ENCODE measurements at regions not wholly inside any gene's neighbourhood (a gene's known extent, or its start where the extent isn't known, plus 50 kb on each side); places are given as distances from the start of the nearest gene placed in this dataset.
"Not testable (repeated sequence)": the region's sequence is repeated elsewhere in the genome, so short reads cannot be mapped to it uniquely, and the experiment has no call there.

GRCh38 chr13:76307142-76307541, 579.1 kb downstream of the KCTD12 start:
- no peak overlapping the region for H3K27ac ChIP-seq (ENCODE audit: low read depth, low read length)
- 49 to 57% (median 55%) methylated on average over 4 of the region's 4 CpGs for WGBS, 3 donors

DNA sequence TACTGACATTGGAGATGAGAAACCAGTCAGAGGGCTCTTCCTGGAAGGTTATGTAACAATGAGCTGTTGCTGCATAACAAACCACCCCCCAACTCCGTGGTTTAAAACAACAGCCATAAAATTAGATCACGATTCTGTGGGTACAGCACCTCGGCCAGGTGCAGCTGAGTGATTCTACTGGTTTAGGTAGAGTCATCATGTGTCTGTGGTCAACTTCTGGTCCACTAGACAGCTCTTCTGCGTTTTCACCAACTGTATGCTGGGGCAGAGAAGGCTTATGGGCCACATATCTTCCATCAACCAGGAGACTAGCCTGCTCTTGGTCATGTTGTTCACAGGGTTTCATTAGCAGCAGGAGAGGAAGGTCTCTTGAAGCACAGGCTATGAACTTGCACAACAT, 585.5 kb downstream of the KCTD12 start:
- H3K27ac ChIP-seq (ENCODE audit: low read depth, low read length): no peak overlapping the region
- 69 to 83% (median 81%) methylated on average over 4 of the region's 4 CpGs for WGBS, 3 donors

DNA sequence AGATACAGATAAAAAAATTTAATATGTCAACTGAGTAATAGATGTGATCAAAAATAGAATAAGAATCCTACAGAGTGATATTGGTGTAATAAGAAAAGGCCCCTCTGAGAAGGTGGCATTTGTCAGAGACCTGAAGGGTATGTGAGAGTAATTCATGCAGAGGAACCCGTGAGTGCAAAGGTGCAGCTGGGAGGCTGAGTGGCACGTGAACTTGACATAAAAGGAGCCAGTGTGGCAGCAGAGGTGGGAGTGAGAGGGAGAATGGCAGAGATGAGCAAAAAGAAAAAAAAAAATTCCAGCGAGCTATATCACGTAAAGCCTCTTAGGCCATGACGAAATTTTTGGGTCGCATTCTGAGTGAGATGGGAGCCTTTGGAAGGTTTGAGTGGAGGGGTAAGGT, 588.9 kb downstream of the KCTD12 start:
- no peak overlapping the region for H3K27ac ChIP-seq (ENCODE audit: low read depth, low read length)
- WGBS, 3 donors: 86 to 95% (median 95%) methylated on average over 6 of the region's 6 CpGs

DNA sequence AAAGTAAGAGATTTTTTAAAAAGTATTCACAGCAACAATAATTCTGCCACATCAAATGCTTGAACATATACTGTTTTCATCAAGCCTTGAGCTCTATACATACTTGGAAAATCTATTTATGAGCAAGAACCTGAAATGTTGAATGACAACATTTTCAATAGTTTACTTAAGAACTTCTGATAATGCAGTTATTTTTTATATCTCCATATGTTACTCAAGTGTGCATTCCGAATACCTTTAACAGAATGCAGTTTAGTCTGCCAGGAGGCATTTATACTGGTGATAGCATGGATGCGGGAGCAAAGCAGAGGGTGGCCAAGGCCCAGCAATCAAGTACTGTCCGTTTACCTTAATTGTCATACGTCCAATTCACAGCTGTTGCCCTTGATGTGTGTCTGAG, 589.5 kb downstream of the KCTD12 start:
- WGBS, 3 donors: 75 to 91% (median 88%) methylated on average over 4 of the region's 4 CpGs
- H3K27ac ChIP-seq (ENCODE audit: low read depth, low read length): no peak overlapping the region

GRCh38 chr13:76295020-76295419, 591.2 kb downstream of the KCTD12 start:
- WGBS, 3 donors: 94 to 97% (median 96%) methylated on average over 25 of the region's 25 CpGs

DNA sequence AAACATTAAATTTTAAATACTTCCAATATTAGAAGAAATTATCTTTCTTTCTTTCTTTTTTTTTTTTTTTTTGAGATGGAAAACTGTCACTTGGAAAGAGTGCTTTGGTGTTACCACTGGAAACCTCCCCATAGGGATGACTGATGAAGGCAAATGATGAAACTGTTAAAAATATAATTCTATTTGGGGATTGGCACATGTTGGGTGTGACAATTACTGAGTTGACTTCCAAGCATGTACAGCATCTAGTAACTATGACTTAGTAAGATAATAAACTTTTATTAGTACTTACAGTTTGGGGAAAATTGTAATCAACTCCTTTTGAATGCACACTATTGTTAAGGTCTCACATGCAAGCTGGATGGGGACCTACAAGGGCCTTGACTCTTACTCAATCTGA, 592.5 kb downstream of the KCTD12 start:
- no peak overlapping the region for H3K27ac ChIP-seq (ENCODE audit: low read depth, low read length)

More at GRCh38 chr13:76295020-76295419, 591.2 kb downstream of the KCTD12 start:
- H3K27ac ChIP-seq (ENCODE audit: low read depth, low read length): not testable (repeated sequence)

DNA sequence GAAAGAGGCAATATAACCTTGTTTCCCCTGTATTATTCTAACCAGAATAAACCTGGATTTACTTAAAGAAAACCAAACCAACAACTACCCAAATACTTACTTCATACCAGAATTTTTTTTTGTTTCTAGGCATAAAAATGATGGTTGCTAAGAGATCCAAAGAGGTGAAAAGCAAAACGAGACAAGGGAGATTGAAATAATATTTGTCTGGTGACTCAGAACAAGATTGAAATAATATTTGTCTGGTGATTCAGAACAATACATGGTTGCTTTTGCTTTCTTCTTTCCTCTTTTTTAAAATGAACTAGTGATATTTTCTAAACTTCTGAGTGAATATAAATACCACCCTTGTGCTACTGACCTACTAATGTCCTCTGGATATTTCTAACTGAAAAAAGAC, 592.9 kb downstream of the KCTD12 start:
- no peak overlapping the region for H3K27ac ChIP-seq (ENCODE audit: low read depth, low read length)
- WGBS, 3 donors: 31 to 42% (median 33%) methylated on average over 1 of the region's 1 CpG

DNA sequence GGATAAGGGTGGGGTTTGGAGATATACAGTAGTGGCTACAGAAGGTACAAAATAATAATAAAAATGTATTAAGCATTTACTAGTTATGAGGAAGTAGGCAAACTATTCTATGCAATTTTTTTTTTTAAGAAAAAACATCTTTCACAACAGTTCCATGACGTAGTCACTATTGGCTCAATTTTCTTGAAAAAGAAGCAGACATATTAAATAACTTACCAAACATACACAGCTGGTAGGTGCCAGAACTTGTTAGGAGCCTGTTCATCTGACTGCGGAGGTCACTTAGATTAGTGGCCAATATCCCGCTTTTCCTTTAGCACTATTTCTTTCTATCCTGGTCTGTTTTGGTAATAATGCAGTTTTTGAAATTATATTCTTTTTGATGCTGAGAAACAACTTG, 593.5 kb downstream of the KCTD12 start:
- 89 to 92% (median 90%) methylated on average over 3 of the region's 3 CpGs for WGBS, 3 donors
- H3K27ac ChIP-seq (ENCODE audit: low read depth, low read length): no peak overlapping the region

- 81 to 87% (median 84%) methylated on average over 3 of the region's 3 CpGs for WGBS, 3 donors
- H3K27ac ChIP-seq (ENCODE audit: low read depth, low read length): no peak overlapping the region
Measured at GRCh38 chr13:76292031-76292430, 594.2 kb downstream of the KCTD12 start.

DNA sequence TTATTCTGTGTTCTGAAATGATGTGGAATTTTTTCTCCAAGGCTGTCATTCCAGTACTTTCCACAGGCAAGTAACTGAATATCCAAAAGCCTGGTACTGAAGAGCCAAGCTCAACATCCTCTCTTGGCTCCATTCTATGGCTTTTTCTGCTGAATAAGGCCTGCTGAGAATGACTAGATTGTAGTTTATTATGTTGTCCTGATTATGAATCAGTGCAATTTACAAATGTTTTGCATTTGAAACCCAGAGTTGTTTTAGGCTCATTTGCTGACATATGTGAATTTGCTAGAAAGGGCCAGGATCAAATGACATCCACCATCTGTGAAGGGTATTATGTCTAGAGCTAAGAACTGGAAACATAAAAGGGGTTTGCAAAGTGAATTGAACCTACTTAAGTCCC, 596.6 kb downstream of the KCTD12 start:
- H3K27ac ChIP-seq (ENCODE audit: low read depth, low read length): no peak overlapping the region

DNA sequence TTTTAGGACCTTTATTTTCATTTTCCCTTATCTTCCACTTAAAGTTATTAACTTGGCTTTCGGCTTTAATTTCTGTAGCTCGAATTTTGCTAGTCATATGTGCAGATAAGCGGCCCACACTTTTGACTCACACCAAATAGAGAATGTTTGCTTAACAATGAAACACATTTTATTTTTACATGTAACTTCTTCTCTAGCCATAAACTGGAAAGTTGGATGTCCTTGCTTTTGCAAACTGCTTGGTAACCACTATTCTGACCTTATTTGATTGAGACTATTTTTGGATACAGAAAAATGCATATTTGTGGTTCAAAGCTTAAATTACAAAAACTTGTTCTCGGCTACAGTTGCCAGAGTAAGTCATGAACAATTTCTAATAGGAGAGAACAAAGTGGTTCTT, 600.0 kb downstream of the KCTD12 start:
- H3K27ac ChIP-seq (ENCODE audit: low read depth, low read length): no peak overlapping the region
- WGBS, 3 donors: 64 to 73% (median 66%) methylated on average over 4 of the region's 4 CpGs

DNA sequence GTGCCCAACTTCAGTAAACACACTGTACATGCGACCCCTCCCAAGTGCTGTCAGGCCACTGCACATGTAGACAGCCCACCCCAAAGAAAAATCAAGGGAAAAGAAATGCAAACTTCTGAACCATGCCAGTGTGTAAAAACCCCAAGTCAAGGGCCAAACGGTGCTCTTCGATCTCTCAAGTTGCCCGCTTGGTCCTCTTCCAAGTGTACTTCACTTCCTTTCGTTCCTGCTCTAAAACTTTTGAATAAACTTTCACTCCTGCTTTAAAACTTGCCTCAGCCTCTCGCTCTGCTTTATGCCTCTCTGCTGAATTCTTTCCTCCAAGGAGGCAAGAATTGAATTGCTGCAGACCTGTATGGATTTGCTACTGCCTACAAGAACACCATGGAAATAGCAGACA, 600.7 kb downstream of the KCTD12 start:
- H3K27ac ChIP-seq (ENCODE audit: low read depth, low read length): no peak overlapping the region
- WGBS, 3 donors: 89 to 92% (median 91%) methylated on average over 6 of the region's 6 CpGs

DNA sequence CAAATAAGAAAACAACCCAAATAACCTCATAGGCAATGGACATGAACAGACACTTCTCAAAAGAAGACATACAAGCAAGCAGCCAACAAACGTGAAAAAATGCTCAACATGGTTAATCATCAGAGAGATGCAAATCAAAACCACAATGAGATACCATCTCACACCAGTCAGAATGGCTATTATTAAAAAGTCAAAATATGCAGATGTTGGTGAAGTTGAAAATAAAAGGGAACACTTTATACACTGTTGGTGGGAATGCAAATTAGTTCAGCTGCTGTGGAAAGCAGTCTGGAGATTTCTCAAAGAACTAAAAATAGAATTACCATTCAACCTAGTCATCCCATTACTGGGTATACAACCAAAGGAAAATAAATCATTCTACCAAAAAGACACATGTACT, 606.4 kb downstream of the KCTD12 start:
- H3K27ac ChIP-seq (ENCODE audit: low read depth, low read length): not testable (repeated sequence)
- WGBS, 3 donors: 35 to 63% (median 63%) methylated on average over 1 of the region's 1 CpG

GRCh38 chr13:76271728-76272232, 614.4 kb downstream of the KCTD12 start:
- WGBS, 3 donors: 71 to 93% (median 91%) methylated on average over 2 of the region's 2 CpGs
- H3K27ac ChIP-seq (ENCODE audit: low read depth, low read length): no peak overlapping the region

DNA sequence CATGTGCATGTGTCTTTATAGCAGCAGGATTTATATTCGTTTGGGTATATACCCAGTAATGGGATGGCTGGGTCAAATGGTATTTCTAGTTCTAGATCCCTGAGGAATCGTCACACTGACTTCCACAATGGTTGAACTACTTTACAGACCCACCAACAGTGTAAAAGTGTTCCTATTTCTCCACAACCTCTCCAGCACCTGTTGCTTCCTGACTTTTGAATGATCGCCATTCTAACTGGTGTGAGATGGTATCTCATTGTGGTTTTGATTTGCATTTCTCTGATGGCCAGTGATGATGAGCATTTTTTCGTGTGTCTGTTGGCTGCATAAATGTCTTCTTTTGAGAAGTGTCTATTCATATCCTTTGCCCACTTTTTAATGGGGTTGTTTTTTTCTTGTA, 617.9 kb downstream of the KCTD12 start:
- WGBS, 3 donors: 77 to 90% (median 81%) methylated on average over 4 of the region's 4 CpGs
- not testable (repeated sequence) for H3K27ac ChIP-seq (ENCODE audit: low read depth, low read length)

GRCh38 chr13:76267216-76267615, 619.0 kb downstream of the KCTD12 start:
- 73 to 80% (median 77%) methylated on average over 3 of the region's 3 CpGs for WGBS, 3 donors
- no peak overlapping the region for H3K27ac ChIP-seq (ENCODE audit: low read depth, low read length)

DNA sequence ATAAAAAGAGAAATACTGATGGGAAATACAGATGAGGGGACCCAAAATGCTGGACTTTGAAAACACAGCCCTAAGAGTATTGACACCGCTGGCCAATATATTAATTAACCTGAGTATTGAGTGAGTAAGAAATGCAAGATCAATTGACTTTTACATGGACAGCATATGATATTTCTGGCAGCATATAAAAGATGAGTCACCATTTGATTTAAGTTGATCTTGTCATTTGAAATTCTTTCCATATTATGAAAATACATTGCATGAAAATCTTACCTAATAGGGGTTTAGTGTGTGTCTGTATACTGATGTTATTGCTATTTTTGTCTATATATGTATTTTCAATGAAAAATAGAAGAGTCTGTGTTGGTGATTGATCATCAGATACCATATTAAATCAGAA, 619.6 kb downstream of the KCTD12 start:
- WGBS, 3 donors: 39 to 97% (median 94%) methylated on average over 1 of the region's 1 CpG
- H3K27ac ChIP-seq (ENCODE audit: low read depth, low read length): no peak overlapping the region

DNA sequence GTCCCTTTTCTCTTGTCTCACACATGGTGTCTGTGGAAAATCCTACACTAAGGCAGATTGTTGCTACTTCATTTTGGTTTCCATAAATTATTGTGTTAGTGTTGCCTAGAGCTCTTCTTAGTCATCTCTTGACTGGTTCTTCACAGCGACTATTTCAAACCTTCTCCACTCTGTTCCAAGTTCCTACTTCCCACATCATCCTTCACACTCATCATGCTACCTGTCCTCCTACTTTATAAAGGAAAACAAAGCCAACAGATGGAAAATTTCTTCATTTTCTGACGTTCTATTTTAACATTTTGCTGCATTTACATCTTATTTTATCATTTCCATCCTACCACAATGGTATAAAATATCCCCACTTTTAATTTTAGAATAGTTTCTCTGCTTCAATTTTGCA, 614.1 kb downstream of the LMO7 start:
- 42 to 62% (median 56%) methylated on average over 2 of the region's 2 CpGs for WGBS, 3 donors

DNA sequence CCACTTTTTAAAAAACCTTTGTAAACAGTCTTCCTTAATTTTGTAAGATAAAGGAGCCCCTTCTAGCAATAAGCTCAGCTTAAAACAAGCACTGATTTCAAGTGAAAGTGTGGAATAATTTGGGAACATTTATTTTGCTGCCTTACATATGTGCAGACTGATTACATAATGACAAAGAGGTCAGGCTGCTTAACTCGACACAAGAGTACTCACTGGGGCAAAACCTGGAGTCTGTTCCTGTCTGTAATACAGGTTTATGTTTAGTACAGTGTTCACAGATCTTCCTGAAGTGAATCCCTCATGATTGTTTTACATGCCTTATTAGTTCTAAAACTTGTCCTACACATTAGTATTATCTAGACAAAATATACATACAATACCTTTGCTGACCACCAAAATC, 609.8 kb downstream of the LMO7 start:
- WGBS, 3 donors: 39 to 45% (median 45%) methylated on average over 1 of the region's 1 CpG

More for the DNA sequence above, 614.1 kb downstream of the LMO7 start:
- H3K27ac ChIP-seq (ENCODE audit: low read depth, low read length): no peak overlapping the region

GRCh38 chr13:76245211-76245610, 609.1 kb downstream of the LMO7 start:
- no peak overlapping the region for H3K27ac ChIP-seq (ENCODE audit: low read depth, low read length)
- WGBS, 3 donors: 61 to 82% (median 62%) methylated on average over 4 of the region's 4 CpGs

More for the DNA sequence above, 609.8 kb downstream of the LMO7 start:
- H3K27ac ChIP-seq (ENCODE audit: low read depth, low read length): no peak overlapping the region

DNA sequence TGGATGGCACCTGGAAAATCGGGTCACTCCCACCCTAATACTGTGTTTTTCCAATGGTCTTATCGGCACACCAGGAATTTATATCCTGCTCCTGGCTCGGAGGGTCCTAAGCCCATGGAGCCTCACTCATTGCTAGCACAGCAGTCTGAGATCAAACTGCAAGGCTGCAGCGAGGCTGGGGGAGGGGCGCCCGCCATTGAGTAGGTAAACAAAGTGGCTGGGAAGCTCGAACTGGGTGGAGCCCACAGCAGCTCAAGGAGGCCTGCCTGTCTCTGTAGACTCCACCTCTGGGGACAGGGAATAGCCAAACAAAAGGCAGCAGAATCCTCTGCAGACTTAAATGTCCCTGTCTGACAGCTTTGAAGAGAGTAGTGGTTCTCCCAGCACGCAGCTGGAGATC, 607.0 kb downstream of the LMO7 start:
- not testable (repeated sequence) for H3K27ac ChIP-seq (ENCODE audit: low read depth, low read length)
- 70 to 80% (median 80%) methylated on average over 7 to 8 of the region's 8 CpGs for WGBS, 3 donors

Measured in adipose tissue (tissue), 3 donors.